Body of pancreas (tissue), 4 donors: ENCODE measurements at regions not wholly inside any gene's neighbourhood (a gene's known extent, or its start where the extent isn't known, plus 50 kb on each side); places are given as distances from the start of the nearest gene placed in this dataset.

Experiments
- ATAC-seq: fragments of 150-250 bp; one replicate; pipeline ENCODE4 v1.9.1; 2016
- DNase-seq, 4 donors: peaks; one replicate each; pipeline ENCODE4 v3.0.0-alpha.2; 2019
- H3K27ac ChIP-seq, 4 donors: fragments of 200-600 bp; sonication (generic); 1 replicate in 3 of 4; 2 replicates in 1 of 4; pipeline versions ENCODE4 v1.5.1 to v1.6.1; 2016 to 2019; ENCODE audit warnings: mild to moderate bottlenecking in 1 of 4, mixed read lengths in 1 of 4, moderate library complexity in 1 of 4
- H3K27me3 ChIP-seq, 2 donors: fragments of 200-600 bp; sonication (generic); one replicate each; pipeline ENCODE4 v1.6.0; 2016; ENCODE audit warnings: mild to moderate bottlenecking in 1 of 2
- H3K36me3 ChIP-seq, 2 donors: fragments of 200-600 bp; sonication (generic); replicated peaks in 1 of 2; 2 replicates each; pipeline ENCODE4 v1.5.1; 2016; ENCODE audit warnings: low read depth in 2 of 2; ENCODE audit not compliant: insufficient read depth in 1 of 2
- H3K4me1 ChIP-seq: fragments of 200-600 bp; sonication (generic); one replicate; pipeline ENCODE4 v1.6.0; 2016
- H3K4me3 ChIP-seq, 2 donors: fragments of 200-600 bp; sonication (generic); 1 replicate in 1 of 2; 2 replicates in 1 of 2; pipeline ENCODE4 v1.5.1; 2016 to 2019
- H3K9me3 ChIP-seq, 3 donors: fragments of 200-600 bp; sonication (generic); 1 replicate in 2 of 3; 2 replicates in 1 of 3; pipeline ENCODE4 v1.5.1; 2016
- CTCF ChIP-seq, 7 experiments: fragments of 450-650 bp in 4 of 7; fragments of 200-600 bp in 3 of 7; sonication (generic) in 3 of 7; IDR thresholded peaks; one replicate each; pipeline ENCODE4 v1.5.1; 2016 to 2019; ENCODE audit warnings: antibody characterized with exemption in 7 of 7
- POLR2A ChIP-seq, 3 donors: fragments of 450-650 bp; IDR thresholded peaks; one replicate each; pipeline ENCODE4 v1.6.1; 2016; ENCODE audit warnings: antibody characterized with exemption in 3 of 3, mild to moderate bottlenecking in 2 of 3
- WGBS, 2 donors: methylation state at CpG; one replicate each; pipeline ENCODE4 v1.1.5; 2017; 5-methylcytosine and 5-hydroxymethylcytosine counted together
- intact Hi-C: fragments of 100-400 bp; cut with DNase I; formaldehyde crosslinking; loops from one replicate; pipeline ENCODE4 v1.15.1; 2023

DNA sequence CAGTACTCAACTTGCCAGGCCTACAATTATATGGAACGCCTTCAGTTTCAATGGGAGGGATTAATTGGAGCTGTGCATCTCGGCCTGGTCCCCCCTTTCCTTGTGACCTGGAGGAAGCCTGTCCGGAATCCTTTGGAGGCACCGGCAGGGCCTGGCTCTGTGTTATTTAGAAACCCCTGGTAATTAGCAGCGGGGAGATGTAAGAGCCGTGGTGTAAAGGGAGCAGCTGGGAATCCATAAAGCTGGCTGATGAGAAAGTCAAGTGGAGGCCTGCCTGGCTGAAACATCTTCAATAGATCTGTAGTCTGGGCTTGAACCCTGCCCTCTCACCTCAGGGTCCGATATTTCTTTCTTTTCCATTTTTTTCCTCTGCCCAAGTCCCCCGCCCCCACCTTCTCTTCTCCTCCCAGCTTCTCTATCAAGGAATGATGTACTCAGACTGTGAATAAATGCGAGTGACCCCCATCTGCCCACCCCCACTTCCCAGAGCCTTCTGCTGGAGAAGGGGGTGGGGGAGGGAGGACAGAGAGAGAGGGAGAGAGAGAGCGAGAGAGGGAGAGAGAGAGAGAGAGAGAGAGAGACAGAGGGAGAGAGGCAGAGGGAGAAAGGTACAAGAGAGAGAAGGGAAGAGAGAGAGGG lies 495.5 kb upstream of the ZFHX3 start:
- H3K27ac ChIP-seq: no peak overlapping the region
- peaks cover 0 to 6% of the 10 kb centered on the region in 2 donors for H3K27me3 ChIP-seq
- no peak for ATAC-seq
- H3K4me3 ChIP-seq: no peak overlapping the region
- H3K4me1 ChIP-seq: no peaks in the 10 kb centered on the region
- H3K9me3 ChIP-seq: no peaks in the 10 kb centered on the region
- DNase-seq: no peak
- intact Hi-C loops: no loop called here
- no peaks in the 10 kb centered on the region for H3K36me3 ChIP-seq
- 44 to 47% methylated on average over 9 to 10 of the region's 10 CpGs for WGBS, 2 donors
- TF ChIP-seq POLR2A (IDR thresholded peaks at IDR 0.05) (no peak), CTCF (IDR thresholded peaks at IDR 0.05) (no peak)

- Histone ChIP-seq H3K27me3 (peaks cover 0 to 6% of the 10 kb centered on the region in 2 donors), H3K4me3 (no peak overlapping the region), H3K36me3 (no peaks in the 10 kb centered on the region), H3K9me3 (no peaks in the 10 kb centered on the region), H3K27ac (no peak overlapping the region), H3K4me1 (no peaks in the 10 kb centered on the region)
- intact Hi-C loops: no loop called here
- no peak for ATAC-seq
- DNase-seq: no peak
- TF ChIP-seq POLR2A (IDR thresholded peaks at IDR 0.05) (no peak), CTCF (IDR thresholded peaks at IDR 0.05) (no peak)
- WGBS, 2 donors: 37 to 49% methylated on average over 8 of the region's 8 CpGs
These were observed 495.0 kb upstream of the ZFHX3 start for GRCh38 chr16:73542885-73543284.

GRCh38 chr16:73537921-73538320 lies 490.0 kb upstream of the ZFHX3 start:
- Histone ChIP-seq H3K4me1 (no peaks in the 10 kb centered on the region), H3K27me3 (no peaks in the 10 kb centered on the region), H3K27ac (no peak overlapping the region), H3K36me3 (no peaks in the 10 kb centered on the region), H3K4me3 (no peak overlapping the region), H3K9me3 (no peaks in the 10 kb centered on the region)
- intact Hi-C loops: no loop called here
- no peak for TF ChIP-seq POLR2A (IDR thresholded peaks at IDR 0.05)
- TF ChIP-seq CTCF (IDR thresholded peaks at IDR 0.05): no peak
- no peak for DNase-seq
- WGBS, 2 donors: 81 to 89% methylated on average over 3 of the region's 3 CpGs
- ATAC-seq: no peak

GRCh38 chr16:73536931-73537330 lies 489.0 kb upstream of the ZFHX3 start:
- no peaks in the 10 kb centered on the region for H3K4me1 ChIP-seq
- ATAC-seq (no peak), DNase-seq (no peak)
- no peak overlapping the region for H3K27ac ChIP-seq
- intact Hi-C loops: no loop called here
- no peak for TF ChIP-seq CTCF (IDR thresholded peaks at IDR 0.05)
- no peak overlapping the region for H3K4me3 ChIP-seq
- H3K36me3 ChIP-seq: no peaks in the 10 kb centered on the region
- no peaks in the 10 kb centered on the region for H3K9me3 ChIP-seq
- WGBS, 2 donors: 59 to 71% methylated on average over 3 of the region's 3 CpGs
- no peaks in the 10 kb centered on the region for H3K27me3 ChIP-seq

GRCh38 chr16:73531021-73531420 lies 483.1 kb upstream of the ZFHX3 start:
- intact Hi-C loops: no loop called here
- H3K27ac ChIP-seq: no peak overlapping the region
- H3K36me3 ChIP-seq: no peaks in the 10 kb centered on the region
- H3K9me3 ChIP-seq: no peaks in the 10 kb centered on the region
- H3K4me1 ChIP-seq: no peaks in the 10 kb centered on the region
- H3K27me3 ChIP-seq: no peaks in the 10 kb centered on the region
- no peak for DNase-seq
- H3K4me3 ChIP-seq: no peak overlapping the region
- TF ChIP-seq POLR2A (IDR thresholded peaks at IDR 0.05): no peak
- TF ChIP-seq CTCF (IDR thresholded peaks at IDR 0.05): no peak
- no peak for ATAC-seq
- 59 to 65% methylated on average over 3 of the region's 3 CpGs for WGBS, 2 donors
